Ovary (tissue), 7 donors: ENCODE measurements at regions not wholly inside any gene's neighbourhood (a gene's known extent, or its start where the extent isn't known, plus 50 kb on each side); places are given as distances from the start of the nearest gene placed in this dataset.

Experiments used
- DNase-seq, 5 donors: peaks; one replicate each; pipeline ENCODE4 v3.0.0-alpha.2; 2019 to 2020
- H3K27ac ChIP-seq, 2 donors: fragments of 200-600 bp; one replicate each; pipeline versions ENCODE4 v1.5.1 to v1.8.0; 2019 to 2022
- H3K27me3 ChIP-seq: fragments of 200-600 bp; one replicate; pipeline ENCODE4 v1.8.0; 2022
- H3K36me3 ChIP-seq: fragments of 200-600 bp; sonication (generic); one replicate; pipeline ENCODE4 v1.5.1; 2019
- H3K4me1 ChIP-seq: one replicate; pipeline ENCODE4 v1.8.1; 2013; ENCODE audit warnings: mild to moderate bottlenecking, moderate library complexity; ENCODE audit not compliant: insufficient read depth
- H3K4me3 ChIP-seq: fragments of 200-600 bp; sonication (generic); one replicate; pipeline ENCODE4 v1.5.1; 2017
- H3K9me3 ChIP-seq, 2 donors: fragments of 200-600 bp in 1 of 2; sonication (generic) in 1 of 2; one replicate each; pipeline versions ENCODE4 v1.5.1 to v1.8.1; 2013 to 2019; ENCODE audit warnings: mild to moderate bottlenecking in 1 of 2, moderate library complexity in 1 of 2
- EP300 ChIP-seq: sonication (generic); formaldehyde crosslinking; IDR thresholded peaks from one replicate; pipeline ENCODE4 v1.6.1; 2017; ENCODE audit warnings: antibody characterized with exemption
- POLR2A ChIP-seq: fragments of 450-650 bp; IDR thresholded peaks from one replicate; pipeline ENCODE4 v1.6.1; 2017; ENCODE audit warnings: antibody characterized with exemption, mild to moderate bottlenecking, moderate library complexity
- WGBS, 3 donors: extraction: QIAGEN DNeasy Blood & Tissue Kit in 1 of 3; methylation state at CpG; one replicate each; pipeline versions ENCODE4 v1.1.5 to v1.1.7; 2013 to 2017; 5-methylcytosine and 5-hydroxymethylcytosine counted together
- intact Hi-C, 4 donors: fragments of 100-400 bp; cut with DNase I; formaldehyde crosslinking; loops; one replicate each; pipeline versions ENCODE4 v1.11.0 to v1.15.1; 2022 to 2023
- TF ChIP-seq, protein P1 (sequence below), 3 donors: fragments of 450-650 bp in 2 of 3; fragments of 200-600 bp in 1 of 3; IDR thresholded peaks; one replicate each; pipeline versions ENCODE4 v1.5.1 to v1.8.0; 2016 to 2022; ENCODE audit warnings: antibody characterized with exemption in 3 of 3, mild to moderate bottlenecking in 1 of 3
- donor health status: DM: no; HTN: no; CAD: no; lungs with moderate emphysema.
- donor health status: DM: no; HTN: no; CAD: no.
- donor health status: Bipolar disorder and iron deficiency.
- donor health status: DM: no; HTN: no; CAD: no.
- donor health status: DM: yes; HTN: yes; CAD: no.

GRCh38 chr7:131068604-131069021 is 259.1 kb upstream of the MKLN1 start:
- intact Hi-C loops, result loop anchor here in 1 of 4 donors (2.0 kb wide), 1 partner anchor 34 kb away; no protein-coding TSS in a partner anchor
- Histone ChIP-seq H3K4me3 (no peak overlapping the region), H3K27me3 (no peaks in the 10 kb centered on the region), H3K9me3 (no peaks in the 10 kb centered on the region), H3K36me3 (no peaks in the 10 kb centered on the region), H3K27ac (no peak overlapping the region), H3K4me1 (peaks cover 9% of the 10 kb centered on the region)
- no peak for TF ChIP-seq EP300
- TF ChIP-seq, protein P1, sequence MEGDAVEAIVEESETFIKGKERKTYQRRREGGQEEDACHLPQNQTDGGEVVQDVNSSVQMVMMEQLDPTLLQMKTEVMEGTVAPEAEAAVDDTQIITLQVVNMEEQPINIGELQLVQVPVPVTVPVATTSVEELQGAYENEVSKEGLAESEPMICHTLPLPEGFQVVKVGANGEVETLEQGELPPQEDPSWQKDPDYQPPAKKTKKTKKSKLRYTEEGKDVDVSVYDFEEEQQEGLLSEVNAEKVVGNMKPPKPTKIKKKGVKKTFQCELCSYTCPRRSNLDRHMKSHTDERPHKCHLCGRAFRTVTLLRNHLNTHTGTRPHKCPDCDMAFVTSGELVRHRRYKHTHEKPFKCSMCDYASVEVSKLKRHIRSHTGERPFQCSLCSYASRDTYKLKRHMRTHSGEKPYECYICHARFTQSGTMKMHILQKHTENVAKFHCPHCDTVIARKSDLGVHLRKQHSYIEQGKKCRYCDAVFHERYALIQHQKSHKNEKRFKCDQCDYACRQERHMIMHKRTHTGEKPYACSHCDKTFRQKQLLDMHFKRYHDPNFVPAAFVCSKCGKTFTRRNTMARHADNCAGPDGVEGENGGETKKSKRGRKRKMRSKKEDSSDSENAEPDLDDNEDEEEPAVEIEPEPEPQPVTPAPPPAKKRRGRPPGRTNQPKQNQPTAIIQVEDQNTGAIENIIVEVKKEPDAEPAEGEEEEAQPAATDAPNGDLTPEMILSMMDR (IDR thresholded peaks at IDR 0.05), result no peak
- no peak for TF ChIP-seq POLR2A
- no peak for DNase-seq
- 42 to 51% (median 44%) methylated on average over 2 of the region's 2 CpGs for WGBS, 3 donors

DNA sequence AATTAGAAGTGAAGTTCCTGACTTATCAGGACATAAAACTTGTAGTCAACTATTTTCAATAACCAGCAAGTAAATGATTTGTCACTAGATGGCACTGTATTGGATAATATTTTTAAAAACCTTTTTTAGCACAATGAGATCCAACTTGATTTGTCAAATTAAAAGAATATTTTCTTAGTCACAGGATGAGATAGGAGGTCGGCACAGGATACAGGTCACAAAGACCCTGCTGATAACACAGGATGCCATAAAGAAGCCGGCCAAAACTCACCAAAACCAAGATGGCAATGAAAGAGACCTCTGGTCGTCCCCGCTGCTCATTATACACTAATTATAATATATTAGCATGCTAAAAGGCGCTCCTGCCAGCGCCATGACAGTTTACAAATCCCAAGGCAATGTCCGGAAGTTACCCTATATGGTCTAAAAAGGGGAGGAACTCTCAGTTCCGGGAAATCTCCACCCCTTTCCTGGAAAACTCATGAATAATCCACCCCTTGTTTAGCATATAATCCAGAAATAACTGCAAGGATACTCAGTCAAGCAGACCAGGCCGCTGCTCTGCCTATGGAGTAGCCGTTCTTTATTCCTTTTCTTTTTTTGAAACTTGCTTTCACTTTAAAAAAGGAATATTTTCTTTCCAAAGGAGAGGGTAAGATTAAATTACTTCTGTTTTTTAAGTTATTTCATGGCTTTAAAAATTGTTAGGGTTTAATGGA is 255.7 kb upstream of the MKLN1 start:
- Histone ChIP-seq H3K4me3 (no peak overlapping the region), H3K27ac (peak overlapping the region in 1 of 2 donors; percentile 58), H3K27me3 (no peaks in the 10 kb centered on the region), H3K9me3 (no peaks in the 10 kb centered on the region), H3K36me3 (no peaks in the 10 kb centered on the region), H3K4me1 (peaks cover 19% of the 10 kb centered on the region)
- intact Hi-C loops, result loop anchor here in 2 of 4 donors (10.0 kb wide), 2 partner anchors 353 to 433 kb away; no protein-coding TSS in a partner anchor
- peak; percentile 42 to 69 (median 57) for DNase-seq
- WGBS, 3 donors, result 6 to 16% (median 9%) methylated on average over 10 of the region's 10 CpGs
- TF ChIP-seq POLR2A (no peak), EP300 (peak; percentile 58)
- TF ChIP-seq, protein P1 (IDR thresholded peaks at IDR 0.05), result peak in 2 of 3 donors; percentile 18 to 19

DNA sequence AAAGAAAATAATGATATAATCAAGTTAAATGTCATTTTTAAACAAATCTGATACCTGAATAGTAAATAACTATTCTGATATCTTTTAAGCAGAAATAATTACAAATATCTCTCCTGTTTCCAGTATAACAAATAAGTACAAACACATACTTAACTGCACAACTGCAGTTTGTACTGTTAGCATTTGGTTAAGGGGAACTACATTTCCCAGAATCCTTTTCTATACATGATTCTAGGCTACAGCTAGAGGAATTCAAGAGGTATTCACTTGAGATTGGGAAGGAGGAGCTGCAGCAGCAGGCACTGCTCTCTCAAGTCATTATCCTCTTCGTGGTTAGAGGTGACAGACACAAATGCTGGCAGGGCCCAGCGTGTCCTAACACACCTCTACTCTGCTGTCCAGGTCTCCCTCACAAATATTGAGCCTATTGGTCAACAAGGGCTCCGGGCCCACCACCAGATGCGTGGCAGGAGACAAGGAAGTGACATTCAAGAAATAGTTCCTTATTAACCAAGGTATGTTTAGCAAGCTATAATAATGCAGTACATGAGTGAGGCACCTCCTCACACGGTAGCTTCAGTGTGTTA is 255.1 kb upstream of the MKLN1 start:
- no peak overlapping the region for H3K4me3 ChIP-seq
- no peak for DNase-seq
- 65 to 69% (median 66%) methylated on average over 5 of the region's 5 CpGs for WGBS, 3 donors
- H3K4me1 ChIP-seq, result peaks cover 20% of the 10 kb centered on the region
- no peaks in the 10 kb centered on the region for H3K9me3 ChIP-seq
- intact Hi-C loops, result loop anchor here in 2 of 4 donors (10.0 kb wide), 2 partner anchors 352 to 432 kb away; no protein-coding TSS in a partner anchor
- H3K36me3 ChIP-seq, result no peaks in the 10 kb centered on the region
- H3K27me3 ChIP-seq, result no peaks in the 10 kb centered on the region
- TF ChIP-seq, protein P1 (IDR thresholded peaks at IDR 0.05), result no peak
- TF ChIP-seq POLR2A, result no peak
- TF ChIP-seq EP300, result no peak
- peak overlapping the region in 1 of 2 donors; percentile 58 for H3K27ac ChIP-seq

- WGBS, 3 donors, result 96 to 100% (median 96%) methylated on average over 1 of the region's 1 CpG
- Histone ChIP-seq H3K9me3 (no peaks in the 10 kb centered on the region), H3K4me1 (peaks cover 21% of the 10 kb centered on the region), H3K36me3 (no peaks in the 10 kb centered on the region), H3K4me3 (no peak overlapping the region), H3K27me3 (no peaks in the 10 kb centered on the region), H3K27ac (peak overlapping the region in 1 of 2 donors; percentile 8)
- intact Hi-C loops, result loop anchor here in 2 of 4 donors (10.0 kb wide), 2 partner anchors 351 to 431 kb away; no protein-coding TSS in a partner anchor
- TF ChIP-seq POLR2A, result no peak
- TF ChIP-seq, protein P1 (IDR thresholded peaks at IDR 0.05), result no peak
- no peak for TF ChIP-seq EP300
- no peak for DNase-seq
Observed at GRCh38 chr7:131074043-131074442, 253.6 kb upstream of the MKLN1 start.
